Body of pancreas (tissue), 4 donors: ENCODE measurements at regions not wholly inside any gene's neighbourhood (a gene's known extent, or its start where the extent isn't known, plus 50 kb on each side); places are given as distances from the start of the nearest gene placed in this dataset.

Experiments
- ATAC-seq: fragments of 150-250 bp; one replicate; pipeline ENCODE4 v1.9.1; 2016
- DNase-seq, 4 donors: peaks; one replicate each; pipeline ENCODE4 v3.0.0-alpha.2; 2019
- H3K27ac ChIP-seq, 4 donors: fragments of 200-600 bp; sonication (generic); 1 replicate in 3 of 4; 2 replicates in 1 of 4; pipeline versions ENCODE4 v1.5.1 to v1.6.1; 2016 to 2019; ENCODE audit warnings: mild to moderate bottlenecking in 1 of 4, mixed read lengths in 1 of 4, moderate library complexity in 1 of 4
- H3K27me3 ChIP-seq, 2 donors: fragments of 200-600 bp; sonication (generic); one replicate each; pipeline ENCODE4 v1.6.0; 2016; ENCODE audit warnings: mild to moderate bottlenecking in 1 of 2
- H3K36me3 ChIP-seq, 2 donors: fragments of 200-600 bp; sonication (generic); replicated peaks in 1 of 2; 2 replicates each; pipeline ENCODE4 v1.5.1; 2016; ENCODE audit warnings: low read depth in 2 of 2; ENCODE audit not compliant: insufficient read depth in 1 of 2
- H3K4me1 ChIP-seq: fragments of 200-600 bp; sonication (generic); one replicate; pipeline ENCODE4 v1.6.0; 2016
- H3K4me3 ChIP-seq, 2 donors: fragments of 200-600 bp; sonication (generic); 1 replicate in 1 of 2; 2 replicates in 1 of 2; pipeline ENCODE4 v1.5.1; 2016 to 2019
- H3K9me3 ChIP-seq, 3 donors: fragments of 200-600 bp; sonication (generic); 1 replicate in 2 of 3; 2 replicates in 1 of 3; pipeline ENCODE4 v1.5.1; 2016
- POLR2A ChIP-seq, 3 donors: fragments of 450-650 bp; IDR thresholded peaks; one replicate each; pipeline ENCODE4 v1.6.1; 2016; ENCODE audit warnings: antibody characterized with exemption in 3 of 3, mild to moderate bottlenecking in 2 of 3
- WGBS, 2 donors: methylation state at CpG; one replicate each; pipeline ENCODE4 v1.1.5; 2017; 5-methylcytosine and 5-hydroxymethylcytosine counted together
- intact Hi-C: fragments of 100-400 bp; cut with DNase I; formaldehyde crosslinking; loops from one replicate; pipeline ENCODE4 v1.15.1; 2023
- TF ChIP-seq, protein P1 (sequence below), 7 experiments: fragments of 450-650 bp in 4 of 7; fragments of 200-600 bp in 3 of 7; sonication (generic) in 3 of 7; IDR thresholded peaks; one replicate each; pipeline ENCODE4 v1.5.1; 2016 to 2019; ENCODE audit warnings: antibody characterized with exemption in 7 of 7

GRCh38 chr11:36890841-36891240 lies 292.8 kb upstream of the RAG2 start:
- Histone ChIP-seq H3K27ac (no peak overlapping the region), H3K27me3 (no peaks in the 10 kb centered on the region), H3K4me1 (no peaks in the 10 kb centered on the region), H3K4me3 (no peak overlapping the region), H3K36me3 (no peaks in the 10 kb centered on the region), H3K9me3 (no peaks in the 10 kb centered on the region)
- intact Hi-C loops: no loop called here
- TF ChIP-seq POLR2A (IDR thresholded peaks at IDR 0.05): no peak
- TF ChIP-seq, protein P1, sequence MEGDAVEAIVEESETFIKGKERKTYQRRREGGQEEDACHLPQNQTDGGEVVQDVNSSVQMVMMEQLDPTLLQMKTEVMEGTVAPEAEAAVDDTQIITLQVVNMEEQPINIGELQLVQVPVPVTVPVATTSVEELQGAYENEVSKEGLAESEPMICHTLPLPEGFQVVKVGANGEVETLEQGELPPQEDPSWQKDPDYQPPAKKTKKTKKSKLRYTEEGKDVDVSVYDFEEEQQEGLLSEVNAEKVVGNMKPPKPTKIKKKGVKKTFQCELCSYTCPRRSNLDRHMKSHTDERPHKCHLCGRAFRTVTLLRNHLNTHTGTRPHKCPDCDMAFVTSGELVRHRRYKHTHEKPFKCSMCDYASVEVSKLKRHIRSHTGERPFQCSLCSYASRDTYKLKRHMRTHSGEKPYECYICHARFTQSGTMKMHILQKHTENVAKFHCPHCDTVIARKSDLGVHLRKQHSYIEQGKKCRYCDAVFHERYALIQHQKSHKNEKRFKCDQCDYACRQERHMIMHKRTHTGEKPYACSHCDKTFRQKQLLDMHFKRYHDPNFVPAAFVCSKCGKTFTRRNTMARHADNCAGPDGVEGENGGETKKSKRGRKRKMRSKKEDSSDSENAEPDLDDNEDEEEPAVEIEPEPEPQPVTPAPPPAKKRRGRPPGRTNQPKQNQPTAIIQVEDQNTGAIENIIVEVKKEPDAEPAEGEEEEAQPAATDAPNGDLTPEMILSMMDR (IDR thresholded peaks at IDR 0.05): no peak
- ATAC-seq (no peak), DNase-seq (no peak)
- WGBS, 2 donors: 17 to 33% methylated on average over 2 of the region's 2 CpGs

- TF ChIP-seq POLR2A (IDR thresholded peaks at IDR 0.05): no peak
- TF ChIP-seq, protein P1 (IDR thresholded peaks at IDR 0.05): no peak
- DNase-seq (no peak), ATAC-seq (no peak)
- WGBS, 2 donors: 49 to 52% methylated on average over 2 of the region's 2 CpGs
- Histone ChIP-seq H3K27me3 (no peaks in the 10 kb centered on the region), H3K36me3 (no peaks in the 10 kb centered on the region), H3K4me1 (no peaks in the 10 kb centered on the region), H3K27ac (no peak overlapping the region), H3K4me3 (no peak overlapping the region), H3K9me3 (no peaks in the 10 kb centered on the region)
- intact Hi-C loops: no loop called here
Observed at GRCh38 chr11:36890121-36890679, 292.2 kb upstream of the RAG2 start.

DNA sequence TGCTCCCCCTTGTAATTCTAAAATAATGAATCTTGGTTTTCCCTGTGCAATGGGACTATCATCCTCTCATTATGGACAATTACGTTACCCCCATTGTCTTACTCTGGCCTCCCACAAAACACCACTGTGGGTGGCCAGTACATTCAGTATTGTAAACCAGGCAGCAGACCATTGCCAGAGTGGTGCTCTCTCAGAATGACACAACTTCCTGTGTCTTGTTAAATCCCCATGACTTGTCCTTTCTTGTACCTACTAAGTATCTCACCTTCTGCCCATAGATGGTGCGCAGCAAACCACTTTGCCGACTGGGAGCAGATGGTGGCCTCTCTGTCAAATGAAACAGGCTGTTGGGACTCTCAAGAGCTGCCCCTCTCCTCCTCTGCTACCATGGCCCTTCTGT lies 287.1 kb upstream of the RAG2 start:
- TF ChIP-seq POLR2A (IDR thresholded peaks at IDR 0.05): no peak
- TF ChIP-seq, protein P1 (IDR thresholded peaks at IDR 0.05): no peak
- 76 to 82% methylated on average over 3 of the region's 3 CpGs for WGBS, 2 donors

DNA sequence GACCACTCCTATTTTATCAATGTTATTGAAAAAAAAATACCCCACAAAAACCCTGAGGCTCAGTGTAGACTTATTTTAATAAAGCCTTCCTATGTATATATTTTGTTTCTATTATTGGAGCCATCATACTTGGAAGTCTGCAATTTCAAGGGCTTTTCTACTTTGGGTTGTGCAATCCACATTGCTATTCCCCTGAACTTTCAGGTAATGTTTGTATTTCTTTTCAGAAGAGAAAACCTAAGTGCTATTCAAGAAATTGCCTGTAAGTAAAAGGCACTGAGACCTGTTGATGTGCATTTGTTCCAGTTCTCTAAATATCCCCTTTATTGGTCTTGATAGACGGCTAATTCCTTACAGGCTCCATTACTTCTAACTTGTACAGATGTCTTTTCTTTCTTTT lies 280.7 kb upstream of the RAG2 start:
- Histone ChIP-seq H3K27me3 (no peaks in the 10 kb centered on the region), H3K4me3 (no peak overlapping the region), H3K9me3 (no peaks in the 10 kb centered on the region), H3K27ac (no peak overlapping the region), H3K4me1 (no peaks in the 10 kb centered on the region), H3K36me3 (no peaks in the 10 kb centered on the region)
- DNase-seq: no peak
- no peak for ATAC-seq
- no peak for TF ChIP-seq POLR2A (IDR thresholded peaks at IDR 0.05)
- TF ChIP-seq, protein P1 (IDR thresholded peaks at IDR 0.05): no peak
- intact Hi-C loops: no loop called here
- WGBS, 2 donors: 83 to 88% methylated on average over 1 of the region's 1 CpG

More for the DNA sequence above, 287.1 kb upstream of the RAG2 start:
- ATAC-seq (no peak), DNase-seq (no peak)
- no peak overlapping the region for H3K27ac ChIP-seq
- H3K36me3 ChIP-seq: no peaks in the 10 kb centered on the region
- H3K4me1 ChIP-seq: no peaks in the 10 kb centered on the region
- H3K27me3 ChIP-seq: no peaks in the 10 kb centered on the region
- H3K4me3 ChIP-seq: no peak overlapping the region
- intact Hi-C loops: no loop called here
- no peaks in the 10 kb centered on the region for H3K9me3 ChIP-seq

DNA sequence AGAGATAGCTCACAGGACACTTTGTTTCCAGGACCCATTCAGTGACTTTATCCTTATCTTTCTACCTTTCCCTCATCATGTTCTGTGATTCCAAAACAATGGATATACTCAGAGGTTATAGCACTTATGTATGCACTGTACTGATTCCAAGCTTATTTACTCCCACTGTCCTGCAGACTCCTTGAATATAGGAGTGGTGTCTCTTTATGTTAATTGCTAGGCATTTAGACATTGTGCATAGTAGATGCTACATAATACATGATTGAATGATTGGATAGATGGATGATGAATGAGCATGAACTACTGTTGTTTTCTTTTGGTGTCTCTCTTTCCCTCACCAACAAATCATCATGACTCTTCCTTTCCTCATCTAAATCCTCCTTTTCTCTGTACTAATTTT lies 279.1 kb upstream of the RAG2 start:
- Histone ChIP-seq H3K4me1 (no peaks in the 10 kb centered on the region), H3K36me3 (no peaks in the 10 kb centered on the region), H3K27me3 (no peaks in the 10 kb centered on the region), H3K27ac (no peak overlapping the region), H3K9me3 (no peaks in the 10 kb centered on the region), H3K4me3 (no peak overlapping the region)
- DNase-seq: no peak
- intact Hi-C loops: no loop called here
- no peak for ATAC-seq
- TF ChIP-seq, protein P1 (IDR thresholded peaks at IDR 0.05): no peak
- no peak for TF ChIP-seq POLR2A (IDR thresholded peaks at IDR 0.05)
